ENCODE measurements at regions not wholly inside any gene's neighbourhood (a gene's known extent, or its start where the extent isn't known, plus 50 kb on each side); places are given as distances from the start of the nearest gene placed in this dataset.

DNA sequence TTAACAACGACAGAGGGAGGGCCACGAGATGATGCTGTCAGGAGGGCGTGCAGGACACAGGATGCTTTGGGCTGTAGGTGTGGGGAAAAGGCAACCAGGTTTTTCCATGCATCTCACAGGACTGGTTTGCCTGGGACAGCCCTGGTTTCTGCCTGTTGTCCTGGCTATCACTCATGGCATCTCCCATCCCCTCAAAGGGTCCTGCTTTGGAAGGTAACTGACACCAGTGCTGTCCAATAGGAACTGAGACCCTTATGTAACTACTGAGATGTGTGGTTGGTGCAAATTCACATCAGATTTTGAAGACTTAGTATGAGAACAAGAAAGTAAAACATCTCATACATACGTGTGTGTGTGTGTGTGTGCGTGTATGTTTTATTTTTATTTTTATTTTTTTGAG lies 144.2 kb downstream of the URI1 start:
- no peaks in the 10 kb centered on the region for H3K36me3 Mint-ChIP-seq (ENCODE audit: low read depth)
- no peaks in the 10 kb centered on the region for H3K9me3 Mint-ChIP-seq
- Histone ChIP-seq H3K4me3 (ENCODE audit: low read length) (no peak overlapping the region), H3K27me3 (ENCODE audit: control insufficient read depth in 1 of 2, insufficient read depth in 2 of 2, low read length in 2 of 2) (peaks cover 0 to 11% of the 10 kb centered on the region in 2 experiments), H3K4me1 (ENCODE audit: insufficient read depth, low read length) (no peaks in the 10 kb centered on the region), H3K27ac (ENCODE audit: low read depth in 1 of 2, low read length in 2 of 2) (no peak overlapping the region), H3K9me3 (ENCODE audit: control insufficient read depth in 1 of 2, insufficient read depth in 1 of 2, low read length in 2 of 2) (peaks cover 0 to under 1% of the 10 kb centered on the region in 2 experiments), H3K36me3 (ENCODE audit: insufficient read depth, low read length) (no peaks in the 10 kb centered on the region)
- no peak for ATAC-seq (ENCODE audit: poor library complexity)
- DNase-seq, result no peak
- H3K4me3 Mint-ChIP-seq, result no peak overlapping the region
- H3K27me3 Mint-ChIP-seq, result peaks cover 5% of the 10 kb centered on the region
- intact Hi-C loops (cut with DNase I, micrococcal nuclease), result no loop called here
- no peak overlapping the region for H3K27ac Mint-ChIP-seq
- TF ChIP-seq, protein P1, sequence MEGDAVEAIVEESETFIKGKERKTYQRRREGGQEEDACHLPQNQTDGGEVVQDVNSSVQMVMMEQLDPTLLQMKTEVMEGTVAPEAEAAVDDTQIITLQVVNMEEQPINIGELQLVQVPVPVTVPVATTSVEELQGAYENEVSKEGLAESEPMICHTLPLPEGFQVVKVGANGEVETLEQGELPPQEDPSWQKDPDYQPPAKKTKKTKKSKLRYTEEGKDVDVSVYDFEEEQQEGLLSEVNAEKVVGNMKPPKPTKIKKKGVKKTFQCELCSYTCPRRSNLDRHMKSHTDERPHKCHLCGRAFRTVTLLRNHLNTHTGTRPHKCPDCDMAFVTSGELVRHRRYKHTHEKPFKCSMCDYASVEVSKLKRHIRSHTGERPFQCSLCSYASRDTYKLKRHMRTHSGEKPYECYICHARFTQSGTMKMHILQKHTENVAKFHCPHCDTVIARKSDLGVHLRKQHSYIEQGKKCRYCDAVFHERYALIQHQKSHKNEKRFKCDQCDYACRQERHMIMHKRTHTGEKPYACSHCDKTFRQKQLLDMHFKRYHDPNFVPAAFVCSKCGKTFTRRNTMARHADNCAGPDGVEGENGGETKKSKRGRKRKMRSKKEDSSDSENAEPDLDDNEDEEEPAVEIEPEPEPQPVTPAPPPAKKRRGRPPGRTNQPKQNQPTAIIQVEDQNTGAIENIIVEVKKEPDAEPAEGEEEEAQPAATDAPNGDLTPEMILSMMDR (IDR thresholded peaks at IDR 0.05), result no peak
- ChIA-PET POLR2A (no interaction called here), CTCF (no interaction called here)
- H3K4me1 Mint-ChIP-seq (ENCODE audit: low read depth), result no peaks in the 10 kb centered on the region

DNA sequence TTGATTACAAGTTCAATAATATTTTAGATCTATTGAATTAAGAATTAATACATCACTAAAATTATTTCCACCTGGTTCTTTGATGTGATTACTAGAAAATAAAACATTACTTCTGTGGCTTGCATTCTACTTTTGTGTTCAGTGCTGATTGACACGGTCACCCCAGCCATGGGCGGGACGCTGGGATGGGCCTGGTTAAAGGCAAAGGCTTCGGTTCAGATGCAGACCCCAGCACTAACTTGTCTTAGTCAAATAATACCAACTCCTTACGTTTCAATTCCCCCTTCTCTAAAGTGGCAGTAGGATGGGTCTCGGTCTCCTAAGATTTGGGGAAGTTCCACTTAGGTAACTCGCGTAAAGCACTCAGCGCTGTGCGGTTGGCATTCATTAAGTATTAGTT lies 144.9 kb downstream of the URI1 start:
- no peak overlapping the region for H3K4me3 ChIP-seq (ENCODE audit: low read length)
- peaks cover 0 to 6% of the 10 kb centered on the region in 2 experiments for H3K27me3 ChIP-seq (ENCODE audit: control insufficient read depth in 1 of 2, insufficient read depth in 2 of 2, low read length in 2 of 2)
- no peak for ATAC-seq (ENCODE audit: poor library complexity)
- Mint-ChIP-seq H3K9me3 (no peaks in the 10 kb centered on the region), H3K27ac (no peak overlapping the region), H3K36me3 (ENCODE audit: low read depth) (no peaks in the 10 kb centered on the region), H3K4me3 (no peak overlapping the region), H3K4me1 (ENCODE audit: low read depth) (no peaks in the 10 kb centered on the region), H3K27me3 (peaks cover 5% of the 10 kb centered on the region)
- no peaks in the 10 kb centered on the region for H3K4me1 ChIP-seq (ENCODE audit: insufficient read depth, low read length)
- TF ChIP-seq, protein P1 (IDR thresholded peaks at IDR 0.05), result no peak
- no peak for DNase-seq
- intact Hi-C loops (cut with DNase I, micrococcal nuclease), result no loop called here
- ChIA-PET POLR2A (no interaction called here), CTCF (no interaction called here)
- H3K36me3 ChIP-seq (ENCODE audit: insufficient read depth, low read length), result no peaks in the 10 kb centered on the region
- H3K9me3 ChIP-seq (ENCODE audit: control insufficient read depth in 1 of 2, insufficient read depth in 1 of 2, low read length in 2 of 2), result no peaks in the 10 kb centered on the region
- no peak overlapping the region for H3K27ac ChIP-seq (ENCODE audit: low read depth in 1 of 2, low read length in 2 of 2)

GRCh38 chr19:30087381-30088138 lies 145.5 kb downstream of the URI1 start:
- no peaks in the 10 kb centered on the region for H3K4me1 Mint-ChIP-seq (ENCODE audit: low read depth)
- no peak overlapping the region for H3K27ac Mint-ChIP-seq
- no peaks in the 10 kb centered on the region for H3K9me3 ChIP-seq (ENCODE audit: control insufficient read depth in 1 of 2, insufficient read depth in 1 of 2, low read length in 2 of 2)
- H3K36me3 Mint-ChIP-seq (ENCODE audit: low read depth), result no peaks in the 10 kb centered on the region
- H3K4me1 ChIP-seq (ENCODE audit: insufficient read depth, low read length), result no peaks in the 10 kb centered on the region
- no peaks in the 10 kb centered on the region for H3K27me3 ChIP-seq (ENCODE audit: control insufficient read depth in 1 of 2, insufficient read depth in 2 of 2, low read length in 2 of 2)
- CTCF ChIA-PET, result no interaction called here
- intact Hi-C loops (cut with DNase I, micrococcal nuclease), result no loop called here
- H3K4me3 Mint-ChIP-seq, result no peak overlapping the region
- peaks cover 5% of the 10 kb centered on the region for H3K27me3 Mint-ChIP-seq
- POLR2A ChIA-PET, result no interaction called here
- H3K9me3 Mint-ChIP-seq, result no peaks in the 10 kb centered on the region
- no peak for ATAC-seq (ENCODE audit: poor library complexity)
- no peak overlapping the region for H3K4me3 ChIP-seq (ENCODE audit: low read length)
- TF ChIP-seq, protein P1 (IDR thresholded peaks at IDR 0.05), result no peak
- DNase-seq, result no peak
- H3K36me3 ChIP-seq (ENCODE audit: insufficient read depth, low read length), result no peaks in the 10 kb centered on the region
- no peak overlapping the region for H3K27ac ChIP-seq (ENCODE audit: low read depth in 1 of 2, low read length in 2 of 2)

All from CD4-positive, alpha-beta T cell (primary cell).